ENCODE measurements at regions not wholly inside any gene's neighbourhood (a gene's known extent, or its start where the extent isn't known, plus 50 kb on each side); places are given as distances from the start of the nearest gene placed in this dataset.

DNA sequence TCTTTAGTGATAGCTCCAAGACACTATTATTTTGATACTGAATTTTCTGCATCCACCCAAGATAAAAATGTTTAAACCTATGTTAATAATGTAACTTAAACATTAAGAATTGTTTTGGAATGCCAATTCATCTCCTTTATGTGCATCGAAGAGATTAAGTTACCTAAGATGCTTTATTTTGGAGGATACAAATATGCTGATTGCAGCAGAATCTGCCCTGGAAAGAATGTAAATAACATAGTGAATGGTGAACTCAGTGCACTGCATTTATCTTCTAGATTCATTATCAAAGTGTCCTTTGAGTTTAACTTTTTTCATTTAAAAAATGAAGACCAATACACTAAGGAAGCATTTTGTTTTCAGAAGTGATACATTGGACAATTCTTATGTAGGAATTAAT is 757.2 kb downstream of the MRPL39 start:
- H2BK15ac ChIP-seq (ENCODE audit: low read length): no peak overlapping the region
- no peak overlapping the region for H2BK120ac ChIP-seq (replicated peaks; ENCODE audit: low read depth, low read length)
- no peak overlapping the region for H2BK12ac ChIP-seq (ENCODE audit: low read depth, low read length)
- no peak overlapping the region for H3K4me3 ChIP-seq (ENCODE audit: extremely low read depth in 1 of 4, insufficient read depth in 2 of 4, low read depth in 3 of 4, low read length in 4 of 4)
- no peaks in the 10 kb centered on the region for H3K23me2 ChIP-seq (ENCODE audit: low read depth, low read length)
- H3K14ac ChIP-seq (ENCODE audit: insufficient read length): no peak overlapping the region
- H3K4me2 ChIP-seq (ENCODE audit: insufficient read depth in 1 of 2, low read depth in 2 of 2, low read length in 2 of 2): no peak overlapping the region
- H3K9me3 ChIP-seq (ENCODE audit: insufficient read depth in 2 of 2, low read depth in 1 of 2, low read length in 1 of 2): peaks cover 0 to 6% of the 10 kb centered on the region in 2 experiments; a peak in 1 of 4 replicates
- no peak overlapping the region for H2AFZ ChIP-seq (ENCODE audit: low read length)
- no peaks in the 10 kb centered on the region for H4K20me1 ChIP-seq (replicated peaks in 1 of 2; ENCODE audit: control insufficient read depth in 1 of 2, insufficient read depth in 2 of 2, low read length in 2 of 2)
- no peak overlapping the region for H3K18ac ChIP-seq (ENCODE audit: extremely low read depth, low read length)
- no peaks in the 10 kb centered on the region for H3K79me1 ChIP-seq (ENCODE audit: low read depth, low read length)
- no peak overlapping the region for H4K5ac ChIP-seq (ENCODE audit: insufficient read length, low read depth, low read length)
- H3K4ac ChIP-seq (replicated peaks; ENCODE audit: insufficient read length, low read depth, low read length): no peak overlapping the region
- no peak overlapping the region for H3K56ac ChIP-seq (replicated peaks; ENCODE audit: insufficient read length, low read depth, low read length)
- no peaks in the 10 kb centered on the region for H3K79me2 ChIP-seq (ENCODE audit: control insufficient read depth in 1 of 2, insufficient read depth in 2 of 2, low read length in 2 of 2)
- no peak overlapping the region for H4K91ac ChIP-seq (replicated peaks; ENCODE audit: insufficient read length, low read length)
- no peak overlapping the region for H3K27ac ChIP-seq (ENCODE audit: low read depth, low read length)
- no peak overlapping the region for H2BK5ac ChIP-seq (ENCODE audit: low read depth, low read length)
- no peak for FAIRE-seq
- H3K23ac ChIP-seq (ENCODE audit: insufficient read length): no peak overlapping the region
- H4K8ac ChIP-seq (ENCODE audit: extremely low read depth, insufficient read depth, low read length): no peak overlapping the region
- no peak overlapping the region for H2AK5ac ChIP-seq (ENCODE audit: low read depth, low read length)
- no peak for DNase-seq (ENCODE audit: low read depth in 1 of 2, low spot score in 2 of 2)
- H3K4me1 ChIP-seq (replicated peaks in 1 of 4; ENCODE audit: control insufficient read depth in 3 of 4, insufficient read depth in 4 of 4, low read length in 3 of 4): no peaks in the 10 kb centered on the region
- 95% methylated on average over 1 of the region's 1 CpG; no CpG with 5 or more reads in 1 of the 2 experiments for WGBS, 2 experiments (ENCODE audit: extremely low coverage in 1 of 2, insufficient coverage in 1 of 2, insufficient read length in 1 of 2, insufficient replicate concordance in 2 of 2, low coverage in 1 of 2, low lambda C conversion rate in 2 of 2, missing lambda C conversion rate in 1 of 2)
- no peak overlapping the region for H3K9ac ChIP-seq (replicated peaks in 1 of 4; ENCODE audit: extremely low read depth in 1 of 4, low read depth in 3 of 4, low read length in 3 of 4)
- no peak overlapping the region for H2BK20ac ChIP-seq (ENCODE audit: low read length)
- POLR2A ChIA-PET (ENCODE audit: partially characterized antibody): no interaction called here
- no peaks in the 10 kb centered on the region for H3K36me3 ChIP-seq (ENCODE audit: control insufficient read depth in 2 of 4, insufficient read depth in 4 of 4, low read length in 3 of 4)
- H3K27me3 ChIP-seq (replicated peaks in 1 of 4; ENCODE audit: control insufficient read depth in 3 of 4, extremely low read depth in 1 of 4, insufficient read depth in 3 of 4, low read length in 3 of 4): no peaks in the 10 kb centered on the region
- CTCF ChIA-PET (ENCODE audit: partially characterized antibody): no interaction called here
- TF ChIP-seq MAX (IDR thresholded peaks at IDR 0.05): no peak
- TF ChIP-seq BACH1 (IDR thresholded peaks at IDR 0.05; ENCODE audit: low read length): no peak
- no peak for TF ChIP-seq KDM1A (IDR thresholded peaks at IDR 0.05; ENCODE audit: borderline replicate concordance, low read length)
- no peak for TF ChIP-seq CBX8 (IDR thresholded peaks at IDR 0.05; ENCODE audit: borderline replicate concordance, low read depth, low read length)
- no peak for TF ChIP-seq PHF8 (conservative IDR thresholded peaks at IDR 0.05; ENCODE audit: low read depth, low read length)
- no peak for TF ChIP-seq KDM5A (IDR thresholded peaks at IDR 0.05; ENCODE audit: low read length)
- TF ChIP-seq HDAC6 (IDR thresholded peaks at IDR 0.05; ENCODE audit: low read depth, low read length): no peak
- no peak for TF ChIP-seq EGR1 (IDR thresholded peaks at IDR 0.05; ENCODE audit: borderline replicate concordance, low read depth, low read length)
- no peak for TF ChIP-seq CHD1 (IDR thresholded peaks at IDR 0.05; ENCODE audit: low read depth, low read length)
- no peak for TF ChIP-seq CEBPB (IDR thresholded peaks at IDR 0.05; ENCODE audit: low read depth, low read length)
- no peak for TF ChIP-seq CTCF (IDR thresholded peaks at IDR 0.05; ENCODE audit: control extremely low read depth in 1 of 3, insufficient read depth in 1 of 3, low read depth in 1 of 3, low read length in 3 of 3)
- TF ChIP-seq EP300 (IDR thresholded peaks at IDR 0.05; ENCODE audit: borderline replicate concordance in 1 of 2, low read depth in 2 of 2, low read length in 2 of 2): no peak
- TF ChIP-seq NRF1 (IDR thresholded peaks at IDR 0.05; ENCODE audit: low read depth, low read length): no peak
